Chondrocyte (in vitro differentiated cells): ENCODE measurements at regions not wholly inside any gene's neighbourhood (a gene's known extent, or its start where the extent isn't known, plus 50 kb on each side); places are given as distances from the start of the nearest gene placed in this dataset.

Experiments used
- DNase-seq: peaks from one replicate; pipeline ENCODE4 v3.0.0; 2021; ENCODE audit warnings: mixed read lengths, low spot score
- H3K27ac Mint-ChIP-seq: one replicate; pipeline ENCODE4 v1.8.0; 2021; ENCODE audit warnings: mild to moderate bottlenecking, moderate library complexity, mixed read lengths; ENCODE audit not compliant: unreplicated experiment
- H3K27me3 Mint-ChIP-seq: 2 replicates; pipeline ENCODE4 v1.8.0; 2021; ENCODE audit warnings: low read depth, mixed read lengths
- H3K36me3 Mint-ChIP-seq: 2 replicates; pipeline ENCODE4 v1.8.0; 2021; ENCODE audit warnings: low read depth, mixed read lengths
- H3K4me1 Mint-ChIP-seq: 2 replicates; pipeline ENCODE4 v1.8.0; 2021; ENCODE audit warnings: low read depth, mild to moderate bottlenecking, mixed read lengths
- H3K4me3 Mint-ChIP-seq: one replicate; pipeline ENCODE4 v1.8.0; 2021; ENCODE audit warnings: mild to moderate bottlenecking, moderate library complexity, mixed read lengths; ENCODE audit not compliant: unreplicated experiment
- H3K9me3 Mint-ChIP-seq: 2 replicates; pipeline ENCODE4 v1.8.0; 2021; ENCODE audit warnings: low read depth, mixed read lengths
- TF ChIP-seq, protein P1 (sequence below): fragments of 200-600 bp; sonication (generic); IDR thresholded peaks from 2 replicates; pipeline ENCODE4 v1.5.0; 2021; ENCODE audit warnings: antibody characterized with exemption, mild to moderate bottlenecking, moderate library complexity

DNA sequence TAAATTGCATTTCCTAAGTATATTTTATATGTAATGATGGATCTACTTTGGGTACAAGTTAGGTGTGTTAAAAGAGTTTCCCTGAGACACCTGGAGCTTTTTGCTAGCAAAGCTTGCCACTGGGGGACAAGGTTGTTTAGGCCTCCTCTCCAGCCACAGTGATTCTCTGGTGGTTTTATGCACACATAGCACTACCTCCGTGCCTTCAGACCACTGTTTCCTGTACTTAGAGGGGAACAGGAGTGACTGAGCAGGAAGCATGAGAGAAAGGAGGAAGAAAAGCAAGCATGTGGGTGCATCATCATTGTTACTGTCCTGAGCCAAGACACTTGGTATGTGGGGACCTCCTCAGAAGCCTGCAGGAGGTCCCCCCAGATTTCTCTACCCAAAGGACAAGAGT lies 272.1 kb downstream of the RASEF start:
- Mint-ChIP-seq H3K36me3 (no peaks in the 10 kb centered on the region), H3K4me3 (no peak overlapping the region), H3K27ac (no peak overlapping the region), H3K4me1 (no peaks in the 10 kb centered on the region), H3K27me3 (no peaks in the 10 kb centered on the region), H3K9me3 (no peaks in the 10 kb centered on the region)
- no peak for DNase-seq
- TF ChIP-seq, protein P1, sequence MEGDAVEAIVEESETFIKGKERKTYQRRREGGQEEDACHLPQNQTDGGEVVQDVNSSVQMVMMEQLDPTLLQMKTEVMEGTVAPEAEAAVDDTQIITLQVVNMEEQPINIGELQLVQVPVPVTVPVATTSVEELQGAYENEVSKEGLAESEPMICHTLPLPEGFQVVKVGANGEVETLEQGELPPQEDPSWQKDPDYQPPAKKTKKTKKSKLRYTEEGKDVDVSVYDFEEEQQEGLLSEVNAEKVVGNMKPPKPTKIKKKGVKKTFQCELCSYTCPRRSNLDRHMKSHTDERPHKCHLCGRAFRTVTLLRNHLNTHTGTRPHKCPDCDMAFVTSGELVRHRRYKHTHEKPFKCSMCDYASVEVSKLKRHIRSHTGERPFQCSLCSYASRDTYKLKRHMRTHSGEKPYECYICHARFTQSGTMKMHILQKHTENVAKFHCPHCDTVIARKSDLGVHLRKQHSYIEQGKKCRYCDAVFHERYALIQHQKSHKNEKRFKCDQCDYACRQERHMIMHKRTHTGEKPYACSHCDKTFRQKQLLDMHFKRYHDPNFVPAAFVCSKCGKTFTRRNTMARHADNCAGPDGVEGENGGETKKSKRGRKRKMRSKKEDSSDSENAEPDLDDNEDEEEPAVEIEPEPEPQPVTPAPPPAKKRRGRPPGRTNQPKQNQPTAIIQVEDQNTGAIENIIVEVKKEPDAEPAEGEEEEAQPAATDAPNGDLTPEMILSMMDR = no peak

DNA sequence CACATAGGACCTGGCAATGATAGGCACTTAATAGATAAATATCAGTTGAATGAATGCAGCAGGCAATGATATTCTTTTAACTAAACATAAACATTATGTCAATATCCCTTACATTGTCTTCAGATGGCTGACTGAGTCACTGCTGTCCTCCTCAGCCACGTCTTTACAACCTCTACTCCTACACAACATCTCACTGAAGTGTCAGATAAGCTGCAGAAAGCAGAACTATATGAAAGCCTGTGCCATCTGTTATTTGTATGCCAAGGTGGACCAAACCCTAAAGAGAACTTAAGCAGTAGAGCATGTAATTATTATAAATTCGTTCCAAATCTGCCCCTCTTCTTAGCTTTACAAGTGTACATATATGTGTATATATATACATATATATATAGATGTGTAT lies 271.2 kb downstream of the RASEF start:
- TF ChIP-seq, protein P1 = no peak
- Mint-ChIP-seq H3K27me3 (no peaks in the 10 kb centered on the region), H3K4me1 (no peaks in the 10 kb centered on the region), H3K36me3 (no peaks in the 10 kb centered on the region), H3K27ac (no peak overlapping the region), H3K9me3 (no peaks in the 10 kb centered on the region), H3K4me3 (no peak overlapping the region)
- no peak for DNase-seq

DNA sequence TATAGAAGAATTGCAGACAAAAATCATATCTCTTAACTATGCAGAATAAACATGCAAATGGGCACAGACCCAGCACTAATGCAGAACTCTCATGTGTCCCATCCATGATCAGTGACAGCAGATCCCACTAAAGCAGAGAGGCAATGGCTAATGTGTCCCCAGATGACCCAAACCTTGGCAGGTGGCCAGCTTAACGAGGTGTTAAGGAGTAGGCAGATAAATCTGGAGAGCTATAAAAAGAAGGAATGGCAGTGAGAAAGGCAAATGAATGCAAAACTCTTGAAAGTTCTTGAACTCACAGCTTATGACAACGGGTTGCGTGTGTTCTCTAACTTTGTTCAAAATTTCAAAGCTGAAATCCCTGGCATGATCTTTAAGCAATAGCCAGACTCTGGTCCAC lies 265.4 kb downstream of the RASEF start:
- no peak for DNase-seq
- Mint-ChIP-seq H3K36me3 (no peaks in the 10 kb centered on the region), H3K9me3 (no peaks in the 10 kb centered on the region), H3K4me1 (no peaks in the 10 kb centered on the region), H3K27me3 (peaks cover 1% of the 10 kb centered on the region), H3K27ac (no peak overlapping the region), H3K4me3 (no peak overlapping the region)
- TF ChIP-seq, protein P1 = no peak

DNA sequence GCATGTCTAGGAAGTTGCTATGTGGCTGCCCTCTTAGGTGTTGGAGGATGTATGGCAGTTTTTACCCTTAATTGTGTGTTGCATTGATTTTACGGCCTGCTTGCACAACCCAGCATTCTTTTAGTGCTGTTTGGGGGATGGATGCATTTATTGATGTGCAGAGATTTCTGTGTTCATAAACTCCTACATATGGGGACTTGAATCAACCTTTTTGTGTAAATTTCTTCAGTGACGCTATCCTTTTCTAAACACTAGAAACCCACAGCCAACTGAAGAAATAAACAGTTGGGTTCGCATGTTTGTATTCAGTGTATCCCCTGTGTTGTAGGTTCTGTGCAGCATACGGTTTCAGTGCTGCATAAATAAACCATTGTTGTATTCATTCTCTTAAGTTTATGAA lies 263.7 kb downstream of the RASEF start:
- H3K9me3 Mint-ChIP-seq = peaks cover 3% of the 10 kb centered on the region
- no peaks in the 10 kb centered on the region for H3K4me1 Mint-ChIP-seq
- no peak overlapping the region for H3K27ac Mint-ChIP-seq
- no peak overlapping the region for H3K4me3 Mint-ChIP-seq
- no peak for DNase-seq
- H3K27me3 Mint-ChIP-seq = peaks cover 1% of the 10 kb centered on the region
- TF ChIP-seq, protein P1 = no peak
- H3K36me3 Mint-ChIP-seq = no peaks in the 10 kb centered on the region

DNA sequence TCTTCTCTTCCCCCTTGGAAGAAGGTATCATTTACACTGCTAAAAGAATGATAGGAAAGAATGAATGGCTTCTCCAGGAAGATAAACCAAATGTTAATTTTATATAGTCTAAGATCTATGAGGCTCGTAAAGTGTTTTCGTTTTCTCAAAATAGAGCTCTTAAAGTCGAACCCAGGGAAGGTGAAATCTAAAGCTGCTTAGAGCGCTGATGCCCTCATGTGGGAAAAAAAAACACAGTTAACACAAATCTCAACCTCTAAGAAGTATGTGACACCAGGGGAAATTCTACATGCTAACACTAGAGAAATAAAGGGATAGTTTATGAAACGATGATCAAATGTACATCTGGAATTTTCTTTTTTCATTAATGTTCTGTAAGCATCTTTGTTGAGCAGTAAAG lies 257.9 kb downstream of the RASEF start:
- H3K27ac Mint-ChIP-seq = no peak overlapping the region
- no peaks in the 10 kb centered on the region for H3K4me1 Mint-ChIP-seq
- H3K9me3 Mint-ChIP-seq = peaks cover 3% of the 10 kb centered on the region
- no peaks in the 10 kb centered on the region for H3K27me3 Mint-ChIP-seq
- no peak overlapping the region for H3K4me3 Mint-ChIP-seq
- no peak for DNase-seq
- TF ChIP-seq, protein P1 = peak; percentile 19
- H3K36me3 Mint-ChIP-seq = no peaks in the 10 kb centered on the region
